Tibial nerve (tissue), 3 donors: ENCODE measurements at regions not wholly inside any gene's neighbourhood (a gene's known extent, or its start where the extent isn't known, plus 50 kb on each side); places are given as distances from the start of the nearest gene placed in this dataset.

Source experiments
- CTCF ChIP-seq, 5 experiments: fragments of 200-600 bp in 3 of 5; fragments of 450-650 bp in 2 of 5; sonication (generic) in 3 of 5; IDR thresholded peaks; one replicate each; pipeline ENCODE4 v1.5.1; 2016 to 2019; ENCODE audit warnings: antibody characterized with exemption in 5 of 5, mild to moderate bottlenecking in 3 of 5, moderate library complexity in 2 of 5
- POLR2A ChIP-seq, 2 donors: fragments of 450-650 bp; IDR thresholded peaks; one replicate each; pipeline ENCODE4 v1.6.1; 2017; ENCODE audit warnings: antibody characterized with exemption in 2 of 2, mild to moderate bottlenecking in 2 of 2, moderate library complexity in 2 of 2

- TF ChIP-seq CTCF (IDR thresholded peaks at IDR 0.05) (no peak), POLR2A (IDR thresholded peaks at IDR 0.05) (no peak)
Observed at GRCh38 chr4:126298271-126298670, 983.5 kb downstream of the FAT4 start.
